Ammon's horn (tissue), 1 donor: ENCODE measurements at regions not wholly inside any gene's neighbourhood (a gene's known extent, or its start where the extent isn't known, plus 50 kb on each side); places are given as distances from the start of the nearest gene placed in this dataset.

ENCODE experiments used
- DNase-seq: peaks from one replicate; pipeline ENCODE4 v3.0.0-alpha.2; 2016; ENCODE audit warnings: low spot score

- DNase-seq = no peak
Observed at GRCh38 chr11:32161293-32161692, 70.4 kb downstream of the RCN1 start.

GRCh38 chr11:32162351-32162750 is 71.5 kb downstream of the RCN1 start:
- DNase-seq = no peak

DNA sequence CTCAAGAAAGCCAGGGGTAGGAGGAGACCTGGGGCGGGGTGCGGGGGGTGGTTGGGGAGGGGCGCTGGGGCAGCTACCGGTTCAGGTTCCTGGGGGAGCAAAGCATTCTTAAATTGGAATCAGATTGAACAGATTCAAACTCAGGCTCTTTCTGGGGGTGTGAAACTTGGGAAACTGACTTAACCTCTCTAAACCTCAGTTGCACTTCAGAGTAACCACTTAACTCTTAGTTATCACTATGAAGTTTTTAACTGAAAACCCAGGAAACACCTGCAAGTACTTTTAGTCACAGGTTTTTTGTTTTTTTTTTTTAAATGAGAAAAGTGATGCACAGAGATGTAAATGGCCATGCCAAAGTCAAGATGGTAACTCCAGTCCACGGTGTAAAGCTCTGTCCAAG is 72.0 kb downstream of the RCN1 start:
- no peak for DNase-seq

GRCh38 chr11:32163557-32163956 is 72.7 kb downstream of the RCN1 start:
- DNase-seq = no peak

DNA sequence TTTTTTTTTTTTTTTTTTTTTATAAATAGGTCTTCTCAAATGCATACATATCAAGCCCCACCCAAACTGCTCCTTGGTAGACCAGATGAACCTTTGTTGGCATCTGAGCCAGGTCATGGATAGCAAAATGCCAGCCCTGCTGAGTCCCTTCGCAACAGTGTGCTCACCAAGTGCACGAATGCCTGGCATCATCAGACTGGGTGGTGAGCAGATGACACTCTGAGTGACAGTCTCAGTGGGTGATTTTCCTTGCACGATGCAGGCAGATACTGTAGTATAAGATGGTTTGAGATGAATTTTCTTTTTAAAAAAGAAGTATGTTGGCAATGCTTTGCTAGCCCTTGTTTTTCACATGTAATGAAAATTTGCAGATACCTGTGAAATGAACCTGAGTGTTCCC is 74.0 kb downstream of the RCN1 start:
- DNase-seq = no peak

- DNase-seq = no peak
Observed at GRCh38 chr11:32168924-32169323, 78.0 kb downstream of the RCN1 start.

DNA sequence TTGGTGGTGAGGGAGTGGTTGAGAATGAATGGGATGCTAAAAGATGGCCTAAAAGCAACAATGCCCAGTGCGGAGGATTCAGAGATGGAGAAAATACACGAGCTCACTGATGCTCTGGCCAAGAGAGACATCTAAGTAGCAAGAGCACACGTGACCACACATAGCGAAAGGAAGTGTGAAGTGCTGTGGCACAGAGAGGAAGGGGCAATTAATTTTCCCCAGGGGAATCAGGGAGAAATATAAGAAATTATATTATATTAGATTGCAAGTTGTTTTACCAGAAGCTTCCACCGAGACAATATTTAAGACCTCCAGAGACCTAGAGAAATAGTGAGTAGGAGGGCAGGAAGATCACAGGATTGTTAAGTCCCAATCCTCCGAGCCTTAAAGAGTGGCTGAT is 80.6 kb downstream of the RCN1 start:
- no peak for DNase-seq

- DNase-seq = no peak
Observed at GRCh38 chr11:32172041-32172847, 81.4 kb downstream of the RCN1 start.

DNA sequence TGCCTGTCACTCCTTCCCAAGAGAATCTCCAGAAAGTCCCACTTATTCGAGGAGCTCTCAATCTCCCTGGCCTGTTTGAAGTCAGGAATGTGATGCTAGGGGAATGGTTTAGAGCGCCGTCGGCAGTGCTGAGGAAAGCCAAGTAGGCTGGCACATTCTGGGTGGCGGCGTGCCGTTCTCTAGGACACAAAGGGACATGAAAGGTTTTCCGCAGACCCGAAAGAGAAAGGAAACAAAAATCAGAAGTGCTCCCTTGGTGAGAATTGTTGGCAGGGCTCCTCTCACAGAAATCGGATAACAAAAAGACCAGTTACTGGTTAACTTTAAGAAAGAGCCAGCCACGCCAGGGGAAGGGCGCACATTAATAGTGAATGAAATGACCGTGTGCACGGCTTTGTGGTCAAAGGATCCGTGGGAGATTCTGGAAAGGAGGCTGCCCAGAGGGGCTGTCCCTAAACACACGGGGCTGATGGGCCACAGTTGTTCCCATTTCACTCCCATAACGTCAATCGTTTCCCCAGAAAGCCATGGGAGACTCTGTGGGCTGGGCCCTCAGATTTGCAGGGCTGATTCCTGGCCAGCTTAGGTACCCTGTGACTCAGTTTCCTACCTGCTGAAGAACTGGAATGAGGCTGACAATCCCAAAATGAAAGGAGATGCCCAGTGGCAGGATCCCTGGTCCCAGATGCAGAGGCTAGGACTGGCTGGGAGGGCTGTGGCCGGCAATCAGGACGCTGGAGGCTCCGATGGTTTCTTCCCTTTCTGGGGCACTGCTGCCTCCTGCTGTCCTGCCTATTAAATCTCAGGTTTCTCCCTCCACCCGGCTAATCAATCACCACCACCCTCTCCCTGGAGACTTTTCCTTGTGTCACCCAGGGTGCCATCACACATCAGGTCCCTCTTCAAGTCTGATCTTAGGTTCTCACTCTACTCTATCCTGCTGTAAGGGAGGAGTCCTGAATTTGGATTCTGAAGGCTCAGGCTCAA is 82.3 kb downstream of the RCN1 start:
- peak; percentile 83 for DNase-seq

DNA sequence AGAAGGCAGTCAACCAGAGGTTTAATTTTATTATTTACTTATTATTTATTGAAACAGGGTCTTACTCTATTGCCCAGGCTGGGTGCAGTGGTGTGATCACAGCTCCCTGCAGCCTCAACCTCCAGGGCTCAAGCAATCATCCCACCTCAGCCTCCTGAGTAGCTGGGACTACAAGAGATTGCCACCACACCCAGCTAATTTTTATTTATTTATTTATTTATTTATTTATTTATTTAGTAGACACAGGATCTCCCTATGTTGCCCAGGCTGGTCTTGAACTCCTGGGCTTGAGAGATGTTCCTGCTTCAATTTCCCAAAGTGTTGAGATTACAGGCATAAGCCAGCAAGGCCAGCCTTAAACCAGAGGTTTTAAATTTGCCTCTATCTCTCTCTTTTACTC is 83.1 kb downstream of the RCN1 start:
- no peak for DNase-seq

DNA sequence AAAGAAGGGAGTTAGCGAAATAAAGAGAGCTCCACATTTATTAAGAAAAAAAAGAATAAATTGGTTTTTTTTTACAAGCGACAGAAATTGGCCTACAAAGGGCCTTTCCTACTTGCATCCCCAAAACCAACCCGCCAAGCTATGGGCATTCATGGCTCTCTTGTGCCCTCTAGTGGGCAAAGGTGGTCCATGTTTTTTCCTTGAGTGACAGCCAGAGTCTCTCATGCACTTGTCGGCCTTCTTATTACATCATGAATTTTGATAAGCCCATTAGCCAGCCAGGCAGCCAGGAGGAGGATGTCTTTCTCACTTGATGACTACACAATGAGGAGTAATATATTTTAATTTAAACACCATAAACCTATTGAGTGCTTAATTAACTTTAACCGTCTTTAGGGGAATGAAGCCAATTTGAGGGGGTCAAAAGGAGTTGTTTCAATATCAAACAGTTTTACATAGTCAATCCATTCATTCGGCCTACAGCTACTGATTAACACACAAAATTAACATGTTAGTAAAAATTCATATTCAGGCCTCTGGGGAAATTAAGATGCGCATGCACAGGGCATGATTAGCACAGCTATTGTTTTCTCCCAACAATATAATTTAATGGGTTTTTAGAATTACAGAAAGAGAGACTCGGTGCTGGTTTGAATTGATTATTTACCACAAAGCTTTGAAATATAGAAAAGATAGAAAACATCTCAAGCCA is 85.5 kb downstream of the RCN1 start:
- DNase-seq = peak; percentile 94

- no peak for DNase-seq
Observed at GRCh38 chr11:32178692-32179091, 87.8 kb downstream of the RCN1 start.

DNA sequence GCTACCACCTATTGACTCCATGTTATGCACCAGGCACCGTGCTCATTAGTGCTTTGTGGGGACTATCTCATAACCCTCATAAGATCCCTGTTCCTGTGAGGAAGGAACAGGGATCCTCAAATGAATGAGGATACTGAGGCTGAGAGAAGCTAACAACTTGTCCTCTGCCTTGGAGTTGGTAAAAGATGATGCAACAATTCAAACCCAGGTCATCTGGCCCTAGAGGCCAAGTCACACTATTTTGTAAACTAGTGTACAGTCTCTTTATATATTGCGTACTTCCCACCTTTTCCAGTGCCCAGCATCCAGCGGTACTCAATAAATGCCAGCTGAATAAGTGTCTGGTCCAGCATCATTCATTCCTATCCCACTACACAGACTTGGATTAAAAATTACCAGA is 92.6 kb downstream of the RCN1 start:
- no peak for DNase-seq

GRCh38 chr11:32184041-32184722 is 93.3 kb downstream of the RCN1 start:
- no peak for DNase-seq

DNA sequence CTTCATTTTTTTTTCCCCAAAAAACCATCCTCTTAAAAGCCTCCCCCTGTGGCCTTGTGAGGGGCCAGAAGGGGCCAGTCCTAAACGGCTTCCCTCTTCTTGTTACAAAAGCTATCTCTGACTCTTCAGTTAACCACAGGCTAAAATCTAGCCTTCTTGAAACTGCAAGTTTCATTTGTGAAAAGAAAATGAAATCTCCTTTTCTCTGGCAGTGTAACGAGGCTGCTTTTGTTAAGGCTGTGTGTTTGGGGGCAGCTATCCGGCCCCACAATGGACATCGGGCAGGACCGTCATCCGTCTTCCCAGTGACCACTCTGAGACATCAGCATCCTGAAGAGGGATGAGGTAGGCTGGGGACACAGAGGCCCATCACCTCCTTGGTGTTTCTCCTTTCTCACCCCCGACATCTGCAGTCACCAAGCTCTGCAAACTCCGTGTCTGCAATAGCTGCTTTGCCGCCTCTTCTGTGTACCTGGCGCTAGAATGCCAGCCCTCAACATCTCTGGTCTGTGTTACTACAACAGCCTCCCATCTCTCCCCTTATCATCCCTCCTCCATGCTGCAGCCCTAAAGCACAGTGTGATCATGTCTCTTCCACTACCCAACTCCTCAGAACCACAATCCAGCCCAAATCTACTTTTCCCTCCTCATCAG is 94.0 kb downstream of the RCN1 start:
- no peak for DNase-seq

GRCh38 chr11:32186118-32186517 is 95.2 kb downstream of the RCN1 start:
- DNase-seq = no peak

DNA sequence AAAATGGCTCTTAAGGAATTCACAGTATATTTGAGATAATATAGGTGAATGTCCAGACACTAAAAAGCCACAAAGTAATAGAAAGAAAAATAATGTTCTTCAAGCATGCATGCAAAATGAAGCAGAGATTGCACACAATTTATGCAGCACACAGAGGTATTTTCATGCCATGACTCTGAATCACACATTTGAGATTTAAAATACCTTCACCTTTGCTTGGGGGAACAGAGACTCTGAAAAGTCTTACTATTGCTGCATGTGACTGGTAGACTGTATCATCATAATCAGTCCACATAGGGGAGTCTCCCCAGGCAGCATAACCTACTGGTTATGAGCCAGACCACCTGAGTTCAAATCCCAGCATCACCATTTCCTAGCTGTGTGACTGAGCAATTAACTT is 96.2 kb downstream of the RCN1 start:
- no peak for DNase-seq

DNA sequence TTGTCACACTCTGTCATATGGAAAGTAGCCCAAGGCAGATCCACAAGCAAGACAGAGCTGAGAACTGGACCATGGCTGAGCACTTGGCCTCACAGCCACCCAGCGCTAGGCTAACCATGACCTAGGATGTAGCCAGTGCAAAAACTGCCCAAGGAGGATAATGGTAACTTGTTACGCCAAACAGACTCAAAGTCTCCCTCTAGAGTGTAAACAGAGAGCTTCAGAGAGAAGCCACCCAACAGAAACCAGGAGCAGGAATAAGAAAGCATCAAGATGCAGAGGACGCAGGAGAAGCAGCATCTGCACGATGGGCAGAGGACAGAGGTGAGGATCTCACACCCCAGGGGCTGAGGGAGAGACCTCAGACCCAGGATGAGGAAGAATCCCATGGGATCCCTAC is 97.9 kb downstream of the RCN1 start:
- DNase-seq = no peak

GRCh38 chr11:32196137-32196536 is 105.3 kb downstream of the RCN1 start:
- DNase-seq = no peak

GRCh38 chr11:32198053-32198452 is 107.2 kb downstream of the RCN1 start:
- DNase-seq = no peak

DNA sequence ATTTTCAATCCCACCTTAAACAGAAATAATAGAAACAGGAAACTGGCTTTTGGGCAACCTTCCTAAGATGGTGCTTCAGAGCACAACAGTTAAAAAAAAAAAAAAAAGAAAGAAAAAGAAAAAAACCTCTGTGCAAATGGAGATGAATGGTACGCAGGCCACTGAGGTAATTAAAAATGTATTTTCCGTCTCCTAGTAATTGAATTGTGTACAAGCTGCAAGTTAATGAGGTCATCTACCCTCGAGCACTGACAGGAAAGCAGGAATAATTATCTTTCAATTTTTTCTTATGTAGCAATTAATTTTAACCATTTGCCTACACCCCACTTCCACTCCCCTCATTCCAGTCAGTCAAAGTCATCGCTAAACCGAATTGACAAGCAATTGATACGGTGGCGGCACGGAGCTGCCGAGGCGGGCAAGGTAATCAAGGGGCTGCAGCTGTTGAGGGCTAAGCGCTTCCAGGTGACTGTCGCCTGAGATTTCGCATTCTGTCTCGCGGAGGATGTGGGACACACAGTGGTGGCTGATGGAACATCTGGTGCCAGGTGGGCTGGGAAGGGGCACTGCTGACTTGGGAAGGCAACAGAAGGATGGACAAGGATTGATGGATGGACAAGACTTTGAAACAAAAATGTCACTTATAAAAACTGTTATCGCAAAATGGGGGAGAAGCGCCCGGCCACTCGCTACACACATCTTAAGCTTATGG is 109.4 kb downstream of the RCN1 start:
- DNase-seq = no peak
